ENCODE measurements at regions not wholly inside any gene's neighbourhood (a gene's known extent, or its start where the extent isn't known, plus 50 kb on each side); places are given as distances from the start of the nearest gene placed in this dataset.

DNA sequence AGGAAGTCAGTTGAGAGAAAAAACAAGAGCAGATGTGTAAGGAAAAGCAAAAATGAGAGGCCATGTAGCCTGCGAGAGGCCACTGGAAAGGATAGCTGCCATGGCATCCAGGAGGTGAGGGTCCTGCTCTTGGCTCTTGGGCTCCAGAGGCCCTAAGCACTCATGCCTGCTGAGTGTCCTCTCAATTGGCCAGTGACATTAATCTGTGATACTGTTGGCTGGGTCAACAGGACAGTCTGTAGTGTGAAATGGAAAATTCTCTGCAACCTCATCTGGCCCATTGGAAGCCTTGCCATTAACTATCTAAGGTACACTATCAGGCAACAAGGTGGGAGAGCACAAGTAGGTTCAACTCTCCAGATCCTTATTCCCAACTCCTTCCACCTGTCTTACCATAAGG lies 180.9 kb downstream of the LY86 start:
- Histone ChIP-seq H3K27me3 (no peaks in the 10 kb centered on the region), H3K9me3 (no peaks in the 10 kb centered on the region), H3K36me3 (no peaks in the 10 kb centered on the region), H3K4me1 (no peaks in the 10 kb centered on the region), H3K4me3 (ENCODE audit: low read depth, low read length) (no peak overlapping the region)
- no peak for DNase-seq
- TF ChIP-seq, protein P1, sequence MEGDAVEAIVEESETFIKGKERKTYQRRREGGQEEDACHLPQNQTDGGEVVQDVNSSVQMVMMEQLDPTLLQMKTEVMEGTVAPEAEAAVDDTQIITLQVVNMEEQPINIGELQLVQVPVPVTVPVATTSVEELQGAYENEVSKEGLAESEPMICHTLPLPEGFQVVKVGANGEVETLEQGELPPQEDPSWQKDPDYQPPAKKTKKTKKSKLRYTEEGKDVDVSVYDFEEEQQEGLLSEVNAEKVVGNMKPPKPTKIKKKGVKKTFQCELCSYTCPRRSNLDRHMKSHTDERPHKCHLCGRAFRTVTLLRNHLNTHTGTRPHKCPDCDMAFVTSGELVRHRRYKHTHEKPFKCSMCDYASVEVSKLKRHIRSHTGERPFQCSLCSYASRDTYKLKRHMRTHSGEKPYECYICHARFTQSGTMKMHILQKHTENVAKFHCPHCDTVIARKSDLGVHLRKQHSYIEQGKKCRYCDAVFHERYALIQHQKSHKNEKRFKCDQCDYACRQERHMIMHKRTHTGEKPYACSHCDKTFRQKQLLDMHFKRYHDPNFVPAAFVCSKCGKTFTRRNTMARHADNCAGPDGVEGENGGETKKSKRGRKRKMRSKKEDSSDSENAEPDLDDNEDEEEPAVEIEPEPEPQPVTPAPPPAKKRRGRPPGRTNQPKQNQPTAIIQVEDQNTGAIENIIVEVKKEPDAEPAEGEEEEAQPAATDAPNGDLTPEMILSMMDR (IDR thresholded peaks at IDR 0.05; ENCODE audit: low read depth, low read length), result no peak

- Histone ChIP-seq H3K9me3 (no peaks in the 10 kb centered on the region), H3K27me3 (no peaks in the 10 kb centered on the region), H3K4me1 (no peaks in the 10 kb centered on the region), H3K36me3 (no peaks in the 10 kb centered on the region), H3K4me3 (ENCODE audit: low read depth, low read length) (no peak overlapping the region)
- DNase-seq, result no peak
- TF ChIP-seq, protein P1 (IDR thresholded peaks at IDR 0.05; ENCODE audit: low read depth, low read length), result no peak
Observed at GRCh38 chr6:6771224-6771945, 182.9 kb downstream of the LY86 start.

DNA sequence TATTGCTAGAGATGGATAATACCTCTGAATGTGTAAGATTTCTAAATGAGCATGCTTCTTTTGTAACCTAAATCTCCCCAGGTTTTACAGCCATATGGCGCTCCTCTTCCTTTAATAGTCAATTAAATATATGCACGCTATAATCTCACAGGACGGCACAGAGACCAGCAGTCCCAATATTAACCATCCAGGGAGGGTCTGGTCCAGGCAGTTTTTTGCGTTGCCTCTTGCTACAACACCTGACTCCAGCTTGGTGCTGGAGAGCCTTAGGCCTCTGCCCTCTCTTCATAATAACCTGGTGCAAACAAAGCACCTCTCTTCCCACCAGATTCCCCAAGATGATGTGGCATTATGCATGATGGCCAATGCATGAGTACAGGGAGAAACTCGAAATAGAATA lies 183.4 kb downstream of the LY86 start:
- TF ChIP-seq, protein P1 (IDR thresholded peaks at IDR 0.05; ENCODE audit: low read depth, low read length), result no peak
- H3K9me3 ChIP-seq, result no peaks in the 10 kb centered on the region

DNA sequence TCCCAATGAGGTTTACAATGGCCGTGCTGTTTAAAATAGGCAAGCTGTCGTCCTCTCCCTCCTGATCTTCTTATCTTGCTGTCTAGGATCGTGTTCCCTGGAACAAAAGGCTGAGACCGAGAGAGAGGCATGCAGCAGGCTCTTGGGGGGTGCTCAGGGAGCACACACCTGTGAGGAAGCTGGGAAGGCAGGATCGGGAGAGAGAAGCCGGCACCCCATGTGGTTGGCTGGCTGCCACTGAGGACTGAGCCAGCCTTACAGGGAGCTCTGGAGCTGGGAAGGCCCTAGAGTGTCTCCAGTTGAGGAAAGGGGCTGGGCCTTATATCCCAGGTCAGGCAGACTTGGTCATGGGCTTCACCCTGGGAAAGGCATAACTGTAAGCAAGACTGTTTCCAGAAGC lies 184.2 kb downstream of the LY86 start:
- DNase-seq, result no peak
- Histone ChIP-seq H3K36me3 (no peaks in the 10 kb centered on the region), H3K4me1 (no peaks in the 10 kb centered on the region), H3K27me3 (no peaks in the 10 kb centered on the region), H3K9me3 (no peaks in the 10 kb centered on the region), H3K4me3 (ENCODE audit: low read depth, low read length) (no peak overlapping the region)
- TF ChIP-seq, protein P1 (IDR thresholded peaks at IDR 0.05; ENCODE audit: low read depth, low read length), result no peak

More for the DNA sequence above, 183.4 kb downstream of the LY86 start:
- Histone ChIP-seq H3K36me3 (no peaks in the 10 kb centered on the region), H3K4me1 (no peaks in the 10 kb centered on the region), H3K27me3 (no peaks in the 10 kb centered on the region), H3K4me3 (ENCODE audit: low read depth, low read length) (no peak overlapping the region)
- no peak for DNase-seq

- Histone ChIP-seq H3K27me3 (peaks cover 4% of the 10 kb centered on the region; the same call in 1 of the 2 replicates), H3K36me3 (no peaks in the 10 kb centered on the region), H3K4me1 (no peaks in the 10 kb centered on the region), H3K9me3 (no peaks in the 10 kb centered on the region), H3K4me3 (ENCODE audit: low read depth, low read length) (no peak overlapping the region)
- no peak for DNase-seq
- TF ChIP-seq, protein P1 (IDR thresholded peaks at IDR 0.05; ENCODE audit: low read depth, low read length), result no peak
Observed at GRCh38 chr6:6775074-6775473, 186.6 kb downstream of the LY86 start.

DNA sequence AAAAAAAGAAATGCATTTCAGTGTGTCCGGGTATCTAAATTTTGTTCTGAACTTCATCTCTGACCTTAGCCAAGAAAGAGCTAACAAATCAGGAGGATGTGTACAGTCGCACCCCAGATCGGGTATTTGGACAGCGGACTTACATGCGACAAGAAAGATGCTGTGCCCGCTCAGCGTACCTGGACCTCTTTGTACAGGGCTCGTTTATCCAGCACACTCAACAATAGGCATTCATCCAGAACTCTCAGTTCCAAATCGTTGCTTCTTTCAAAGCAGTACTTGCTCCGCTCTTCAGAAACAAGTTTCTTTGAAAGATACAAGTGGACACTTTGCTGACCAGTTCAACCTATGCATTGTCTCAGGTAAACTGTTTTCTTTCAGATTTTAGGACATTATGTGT lies 191.7 kb downstream of the LY86 start:
- TF ChIP-seq, protein P1 (IDR thresholded peaks at IDR 0.05; ENCODE audit: low read depth, low read length), result no peak
- no peak for DNase-seq

More for the DNA sequence above, 191.7 kb downstream of the LY86 start:
- Histone ChIP-seq H3K27me3 (peaks cover 14% of the 10 kb centered on the region), H3K9me3 (no peaks in the 10 kb centered on the region), H3K4me3 (ENCODE audit: low read depth, low read length) (no peak overlapping the region), H3K4me1 (no peaks in the 10 kb centered on the region), H3K36me3 (no peaks in the 10 kb centered on the region)
